ENCODE measurements at regions not wholly inside any gene's neighbourhood (a gene's known extent, or its start where the extent isn't known, plus 50 kb on each side); places are given as distances from the start of the nearest gene placed in this dataset.
"Not testable (repeated sequence)": the region's sequence is repeated elsewhere in the genome, so short reads cannot be mapped to it uniquely, and the experiment has no call there.

GRCh38 chr1:181179987-181180365 lies 91.5 kb downstream of the IER5 start:
- H3K27ac ChIP-seq: no peak overlapping the region
- intact Hi-C loops (cut with DNase I): no loop called here
- H3K4me3 ChIP-seq: no peak overlapping the region
- ATAC-seq (peak; percentile 44 to 63), DNase-seq (peak; percentile 76)
- H3K9me3 ChIP-seq: no peaks in the 10 kb centered on the region
- H3K36me3 ChIP-seq: no peaks in the 10 kb centered on the region
- H3K27me3 ChIP-seq (ENCODE audit: low read depth): no peaks in the 10 kb centered on the region
- TF ChIP-seq, protein P1, sequence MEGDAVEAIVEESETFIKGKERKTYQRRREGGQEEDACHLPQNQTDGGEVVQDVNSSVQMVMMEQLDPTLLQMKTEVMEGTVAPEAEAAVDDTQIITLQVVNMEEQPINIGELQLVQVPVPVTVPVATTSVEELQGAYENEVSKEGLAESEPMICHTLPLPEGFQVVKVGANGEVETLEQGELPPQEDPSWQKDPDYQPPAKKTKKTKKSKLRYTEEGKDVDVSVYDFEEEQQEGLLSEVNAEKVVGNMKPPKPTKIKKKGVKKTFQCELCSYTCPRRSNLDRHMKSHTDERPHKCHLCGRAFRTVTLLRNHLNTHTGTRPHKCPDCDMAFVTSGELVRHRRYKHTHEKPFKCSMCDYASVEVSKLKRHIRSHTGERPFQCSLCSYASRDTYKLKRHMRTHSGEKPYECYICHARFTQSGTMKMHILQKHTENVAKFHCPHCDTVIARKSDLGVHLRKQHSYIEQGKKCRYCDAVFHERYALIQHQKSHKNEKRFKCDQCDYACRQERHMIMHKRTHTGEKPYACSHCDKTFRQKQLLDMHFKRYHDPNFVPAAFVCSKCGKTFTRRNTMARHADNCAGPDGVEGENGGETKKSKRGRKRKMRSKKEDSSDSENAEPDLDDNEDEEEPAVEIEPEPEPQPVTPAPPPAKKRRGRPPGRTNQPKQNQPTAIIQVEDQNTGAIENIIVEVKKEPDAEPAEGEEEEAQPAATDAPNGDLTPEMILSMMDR (IDR thresholded peaks at IDR 0.05): no peak
- no peaks in the 10 kb centered on the region for H3K4me1 ChIP-seq

- TF ChIP-seq, protein P1 (IDR thresholded peaks at IDR 0.05): no peak
- Histone ChIP-seq H3K9me3 (no peaks in the 10 kb centered on the region), H3K27ac (no peak overlapping the region), H3K4me1 (no peaks in the 10 kb centered on the region), H3K4me3 (no peak overlapping the region), H3K36me3 (no peaks in the 10 kb centered on the region), H3K27me3 (ENCODE audit: low read depth) (no peaks in the 10 kb centered on the region)
- no peak for DNase-seq
- ATAC-seq: no peak
- intact Hi-C loops (cut with DNase I): no loop called here
Measured at GRCh38 chr1:181180407-181181031, 92.0 kb downstream of the IER5 start.

DNA sequence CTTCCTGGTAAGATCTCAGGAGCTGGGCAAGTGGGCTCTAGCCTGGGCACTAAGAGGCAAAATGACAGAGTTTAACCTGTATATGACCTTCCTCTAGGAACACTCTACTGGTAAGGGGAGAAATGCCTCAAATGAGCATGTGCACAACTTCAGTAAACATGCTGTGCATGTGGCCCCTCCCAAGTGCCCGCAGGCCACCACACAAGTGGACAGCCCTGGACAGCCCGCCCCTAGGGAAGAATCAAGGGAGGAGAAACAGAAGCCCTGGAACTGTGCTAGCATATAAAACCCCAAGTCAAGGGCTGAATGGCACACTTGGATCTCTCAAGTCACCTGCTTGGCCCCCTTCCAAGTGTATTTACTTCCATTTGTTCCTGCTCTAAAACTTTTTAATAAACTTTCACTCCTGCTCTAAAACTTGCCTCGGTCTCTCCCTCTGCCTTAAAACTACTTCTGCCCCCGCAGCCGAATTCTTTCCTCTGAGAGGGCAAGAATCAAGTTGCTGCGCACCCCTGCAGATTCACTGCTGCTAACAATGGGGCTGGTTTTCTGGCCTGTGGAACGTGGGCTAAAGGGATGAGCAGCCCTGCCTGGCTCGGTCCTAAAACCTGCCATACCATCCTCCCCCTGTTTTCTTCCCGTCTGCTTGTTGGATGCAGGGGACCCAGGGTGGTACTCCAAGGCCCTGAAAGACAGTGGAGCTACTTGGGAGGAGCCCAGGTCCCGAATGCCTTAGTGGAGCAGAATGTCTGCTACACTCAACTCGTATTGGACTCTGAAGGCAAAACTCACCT lies 93.5 kb downstream of the IER5 start:
- H3K4me3 ChIP-seq: no peak overlapping the region
- H3K27me3 ChIP-seq (ENCODE audit: low read depth): no peaks in the 10 kb centered on the region
- intact Hi-C loops (cut with DNase I): no loop called here
- H3K4me1 ChIP-seq: no peaks in the 10 kb centered on the region
- ATAC-seq: no peak
- no peak overlapping the region for H3K27ac ChIP-seq
- TF ChIP-seq, protein P1 (IDR thresholded peaks at IDR 0.05): no peak
- no peak for DNase-seq
- H3K9me3 ChIP-seq: no peaks in the 10 kb centered on the region
- no peaks in the 10 kb centered on the region for H3K36me3 ChIP-seq

DNA sequence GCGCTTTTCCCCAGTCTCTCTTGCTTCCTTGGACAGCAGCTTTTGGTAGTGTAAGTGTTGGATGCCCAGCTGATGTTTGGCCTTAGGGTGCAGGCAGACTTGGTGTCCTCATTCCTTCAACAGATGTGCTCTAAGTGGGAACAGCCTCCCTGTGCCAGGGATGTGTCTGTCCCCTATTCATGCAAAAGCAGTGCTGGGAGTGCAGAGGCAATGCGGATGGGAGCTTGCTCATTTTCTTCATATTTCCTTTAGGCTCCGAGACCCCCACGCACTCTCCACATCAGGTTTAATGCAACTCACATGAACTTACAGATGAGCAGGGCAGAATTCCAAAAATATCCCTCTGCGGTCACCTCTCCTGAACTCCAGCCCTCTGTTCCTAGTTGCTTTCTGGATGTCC lies 96.1 kb downstream of the IER5 start:
- Histone ChIP-seq H3K4me1 (peaks cover 4% of the 10 kb centered on the region), H3K27ac (no peak overlapping the region), H3K27me3 (ENCODE audit: low read depth) (peaks cover 11% of the 10 kb centered on the region), H3K9me3 (no peaks in the 10 kb centered on the region), H3K36me3 (no peaks in the 10 kb centered on the region), H3K4me3 (no peak overlapping the region)
- TF ChIP-seq, protein P1 (IDR thresholded peaks at IDR 0.05): no peak
- intact Hi-C loops (cut with DNase I): no loop called here
- no peak for DNase-seq
- no peak for ATAC-seq

GRCh38 chr1:181185461-181185860 lies 97.0 kb downstream of the IER5 start:
- peaks cover 9% of the 10 kb centered on the region for H3K4me1 ChIP-seq
- H3K36me3 ChIP-seq: no peaks in the 10 kb centered on the region
- ATAC-seq (no peak), DNase-seq (no peak)
- no peaks in the 10 kb centered on the region for H3K9me3 ChIP-seq
- H3K4me3 ChIP-seq: no peak overlapping the region
- intact Hi-C loops (cut with DNase I): no loop called here
- TF ChIP-seq, protein P1 (IDR thresholded peaks at IDR 0.05): no peak
- H3K27me3 ChIP-seq (ENCODE audit: low read depth): peaks cover 13% of the 10 kb centered on the region
- H3K27ac ChIP-seq: no peak overlapping the region

- ATAC-seq; H3K4me3 ChIP-seq; H3K9me3 ChIP-seq; DNase-seq; H3K36me3 ChIP-seq; H3K27ac ChIP-seq; H3K4me1 ChIP-seq; intact Hi-C loops (cut with DNase I): not testable (repeated sequence)
- peaks cover 16% of the 10 kb centered on the region for H3K27me3 ChIP-seq (ENCODE audit: low read depth)
Measured at GRCh38 chr1:181186133-181186532, 97.6 kb downstream of the IER5 start.
